PFSK-1 (cell line): ENCODE measurements at regions not wholly inside any gene's neighbourhood (a gene's known extent, or its start where the extent isn't known, plus 50 kb on each side); places are given as distances from the start of the nearest gene placed in this dataset.

Source experiments
- FOXP2 ChIP-seq: optimal IDR thresholded peaks from 2 replicates; pipeline ENCODE3; 2011; ENCODE audit warnings: borderline replicate concordance, control low read depth, inconsistent platforms; ENCODE audit not compliant: insufficient read depth; ENCODE audit errors: extremely low read length, extremely low read depth
- POLR2AphosphoS5 ChIP-seq: IDR thresholded peaks from 2 replicates; pipeline ENCODE4 v1.6.1; 2012; ENCODE audit warnings: low read depth, mild to moderate bottlenecking, control low read depth, low read length, moderate library complexity
- REST ChIP-seq, 2 experiments: IDR thresholded peaks; 2 replicates each; pipeline versions ENCODE4 v1.6.1 to v1.8.0; 2011 to 2012; ENCODE audit warnings: low read depth in 2 of 2, low read length in 2 of 2, control low read depth in 1 of 2, inconsistent platforms in 1 of 2, mild to moderate bottlenecking in 1 of 2, moderate library complexity in 1 of 2; ENCODE audit not compliant: insufficient read depth in 1 of 2
- SIN3A ChIP-seq: IDR thresholded peaks from 2 replicates; pipeline ENCODE4 v1.6.1; 2012; ENCODE audit warnings: mild to moderate bottlenecking, low read length, moderate library complexity, borderline replicate concordance; ENCODE audit not compliant: insufficient read depth
- TAF1 ChIP-seq: IDR thresholded peaks from 2 replicates; pipeline ENCODE4 v1.6.1; 2012; ENCODE audit warnings: low read length, control low read depth, borderline replicate concordance; ENCODE audit not compliant: insufficient read depth

- TF ChIP-seq FOXP2 (no peak), SIN3A (no peak), TAF1 (no peak), POLR2AphosphoS5 (no peak), REST (IDR thresholded peaks at IDR 0.05; ENCODE audit: insufficient read depth in 1 of 2, low read depth in 2 of 2, low read length in 2 of 2) (no peak)
Measured at GRCh38 chr9:107586493-107586892, 96.9 kb upstream of the KLF4 start.

GRCh38 chr9:107585465-107585864 is 95.9 kb upstream of the KLF4 start:
- no peak for TF ChIP-seq FOXP2
- no peak for TF ChIP-seq TAF1
- TF ChIP-seq SIN3A, result no peak
- TF ChIP-seq REST (IDR thresholded peaks at IDR 0.05; ENCODE audit: insufficient read depth in 1 of 2, low read depth in 2 of 2, low read length in 2 of 2), result no peak
- TF ChIP-seq POLR2AphosphoS5, result no peak

GRCh38 chr9:107584944-107585343 is 95.4 kb upstream of the KLF4 start:
- TF ChIP-seq SIN3A, result no peak
- no peak for TF ChIP-seq REST (IDR thresholded peaks at IDR 0.05; ENCODE audit: insufficient read depth in 1 of 2, low read depth in 2 of 2, low read length in 2 of 2)
- TF ChIP-seq FOXP2, result no peak
- no peak for TF ChIP-seq POLR2AphosphoS5
- TF ChIP-seq TAF1, result no peak

GRCh38 chr9:107584186-107584585 is 94.6 kb upstream of the KLF4 start:
- no peak for TF ChIP-seq SIN3A
- TF ChIP-seq FOXP2, result no peak

- TF ChIP-seq FOXP2, result no peak
- TF ChIP-seq REST (IDR thresholded peaks at IDR 0.05; ENCODE audit: insufficient read depth in 1 of 2, low read depth in 2 of 2, low read length in 2 of 2), result no peak
- no peak for TF ChIP-seq POLR2AphosphoS5
- no peak for TF ChIP-seq SIN3A
- no peak for TF ChIP-seq TAF1
Measured at GRCh38 chr9:107577140-107577776, 87.7 kb upstream of the KLF4 start.
